H9 (cell line): ENCODE measurements at regions not wholly inside any gene's neighbourhood (a gene's known extent, or its start where the extent isn't known, plus 50 kb on each side); places are given as distances from the start of the nearest gene placed in this dataset.

Experiments used
- DNase-seq: peaks from one replicate; pipeline ENCODE4 v3.0.0-alpha.2; 2017
- H2AFZ ChIP-seq: one replicate; pipeline ENCODE4 v1.6.1; 2013; ENCODE audit warnings: mild to moderate bottlenecking, low read length, control low read depth, moderate library complexity
- H2AK5ac ChIP-seq: 2 replicates; pipeline ENCODE4 v1.6.1; 2013; ENCODE audit warnings: low read length, control low read depth, mixed read lengths; ENCODE audit not compliant: insufficient read length
- H2BK120ac ChIP-seq: one replicate; pipeline ENCODE4 v1.6.1; 2013; ENCODE audit warnings: low read depth, mild to moderate bottlenecking, low read length, control low read depth, inconsistent platforms; ENCODE audit not compliant: poor library complexity, severe bottlenecking
- H2BK12ac ChIP-seq: 2 replicates; pipeline ENCODE4 v1.6.1; 2013; ENCODE audit warnings: low read length, control low read depth, mixed read lengths, low read depth; ENCODE audit not compliant: insufficient read length
- H2BK15ac ChIP-seq: 2 replicates; pipeline ENCODE4 v1.6.1; 2013; ENCODE audit warnings: low read depth, low read length, control low read depth
- H2BK20ac ChIP-seq: one replicate; pipeline ENCODE4 v1.6.1; 2013; ENCODE audit warnings: low read depth, mild to moderate bottlenecking, low read length, control low read depth, inconsistent platforms; ENCODE audit not compliant: poor library complexity, severe bottlenecking
- H2BK5ac ChIP-seq: 2 replicates; pipeline ENCODE4 v1.6.1; 2013; ENCODE audit warnings: low read length, control low read depth, mixed read lengths; ENCODE audit not compliant: insufficient read length
- H3K14ac ChIP-seq: 2 replicates; pipeline ENCODE4 v1.6.1; 2013; ENCODE audit warnings: low read length, control low read depth; ENCODE audit not compliant: insufficient read depth
- H3K18ac ChIP-seq: 2 replicates; pipeline ENCODE4 v1.6.1; 2013; ENCODE audit warnings: low read depth, mild to moderate bottlenecking, mixed read lengths, low read length, control low read depth; ENCODE audit not compliant: insufficient read length
- H3K23ac ChIP-seq: 2 replicates; pipeline ENCODE4 v1.6.1; 2013; ENCODE audit warnings: low read length, control low read depth, mixed read lengths, low read depth; ENCODE audit not compliant: insufficient read length
- H3K23me2 ChIP-seq: 2 replicates; pipeline ENCODE4 v1.6.1; 2013; ENCODE audit warnings: low read depth, mild to moderate bottlenecking, mixed read lengths, low read length, control low read depth; ENCODE audit not compliant: insufficient read length, poor library complexity, severe bottlenecking
- H3K27ac ChIP-seq: 2 replicates; pipeline ENCODE4 v1.5.1; 2013; ENCODE audit warnings: low read length, control low read depth, mixed read lengths, low read depth; ENCODE audit not compliant: insufficient read length
- H3K27me3 ChIP-seq: 2 replicates; pipeline ENCODE4 v1.6.1; 2013; ENCODE audit warnings: low read length, control low read depth, inconsistent platforms; ENCODE audit not compliant: insufficient read depth
- H3K4ac ChIP-seq: 2 replicates; pipeline ENCODE4 v1.6.1; 2013; ENCODE audit warnings: low read depth, mild to moderate bottlenecking, control low read depth, inconsistent platforms, low read length, moderate library complexity
- H3K4me1 ChIP-seq: 2 replicates; pipeline ENCODE4 v1.6.1; 2013; ENCODE audit warnings: low read length, control low read depth, inconsistent platforms; ENCODE audit not compliant: insufficient read depth
- H3K4me2 ChIP-seq: 2 replicates; pipeline ENCODE4 v1.6.1; 2013; ENCODE audit warnings: low read length, control low read depth, mixed read lengths; ENCODE audit not compliant: insufficient read length, insufficient read depth
- H3K56ac ChIP-seq: 2 replicates; pipeline ENCODE4 v1.6.1; 2013; ENCODE audit warnings: low read depth, mild to moderate bottlenecking, mixed read lengths, low read length, control low read depth; ENCODE audit not compliant: insufficient read length
- H3K79me1 ChIP-seq: 2 replicates; pipeline ENCODE4 v1.6.1; 2013; ENCODE audit warnings: low read depth, mild to moderate bottlenecking, moderate library complexity, low read length, control low read depth, inconsistent platforms; ENCODE audit not compliant: insufficient read depth, poor library complexity, severe bottlenecking
- H3K79me2 ChIP-seq: 2 replicates; pipeline ENCODE4 v1.6.1; 2013; ENCODE audit warnings: low read length, control low read depth, inconsistent platforms; ENCODE audit not compliant: insufficient read depth
- H3K9ac ChIP-seq: 2 replicates; pipeline ENCODE4 v1.6.1; 2013; ENCODE audit warnings: low read length, control low read depth, mixed read lengths; ENCODE audit not compliant: insufficient read length; ENCODE audit errors: extremely low read depth
- H3K9me3 ChIP-seq: one replicate; pipeline ENCODE4 v1.6.1; 2013; ENCODE audit warnings: low read depth, low read length, inconsistent platforms; ENCODE audit not compliant: control insufficient read depth
- H3T11ph ChIP-seq: one replicate; pipeline ENCODE4 v1.6.1; 2013; ENCODE audit warnings: mild to moderate bottlenecking, low read length, control low read depth, inconsistent platforms
- H4K20me1 ChIP-seq: one replicate; pipeline ENCODE4 v1.6.1; 2013; ENCODE audit not compliant: control insufficient read depth, insufficient read length, insufficient read depth
- H4K5ac ChIP-seq: 2 replicates; pipeline ENCODE4 v1.6.1; 2013; ENCODE audit warnings: low read depth, mild to moderate bottlenecking, mixed read lengths, low read length, control low read depth; ENCODE audit not compliant: insufficient read length
- H4K8ac ChIP-seq: replicated peaks from 2 replicates; pipeline ENCODE4 v1.6.1; 2013; ENCODE audit warnings: low read length, control low read depth, mixed read lengths, low read depth; ENCODE audit not compliant: insufficient read length
- H4K91ac ChIP-seq: 2 replicates; pipeline ENCODE4 v1.6.1; 2013; ENCODE audit warnings: low read depth, mild to moderate bottlenecking, moderate library complexity, mixed read lengths, low read length, control low read depth; ENCODE audit not compliant: insufficient read length
- H3K27ac Mint-ChIP-seq, 3 experiments: 2 replicates in 2 of 3; 3 replicates in 1 of 3; pipeline ENCODE4 v1.8.0; 2020 to 2021; ENCODE audit warnings: mixed read lengths in 3 of 3, mild to moderate bottlenecking in 1 of 3, moderate library complexity in 1 of 3
- H3K27me3 Mint-ChIP-seq: 2 replicates; pipeline ENCODE4 v1.8.0; 2021; ENCODE audit warnings: low read depth, mild to moderate bottlenecking, moderate library complexity, mixed read lengths
- H3K36me3 Mint-ChIP-seq, 3 experiments: 2 replicates in 2 of 3; 3 replicates in 1 of 3; pipeline ENCODE4 v1.8.0; 2020 to 2021; ENCODE audit warnings: low read depth in 3 of 3, mixed read lengths in 3 of 3; ENCODE audit not compliant: insufficient read depth in 1 of 3
- H3K4me1 Mint-ChIP-seq, 2 experiments: 2 replicates each; pipeline ENCODE4 v1.8.0; 2020; ENCODE audit warnings: mixed read lengths in 2 of 2
- H3K4me3 Mint-ChIP-seq, 2 experiments: 2 replicates in 1 of 2; 3 replicates in 1 of 2; pipeline ENCODE4 v1.8.0; 2020 to 2021; ENCODE audit warnings: mild to moderate bottlenecking in 2 of 2, mixed read lengths in 2 of 2, moderate library complexity in 1 of 2
- H3K9me3 Mint-ChIP-seq, 2 experiments: 2 replicates in 1 of 2; 3 replicates in 1 of 2; pipeline ENCODE4 v1.8.0; 2020; ENCODE audit warnings: mild to moderate bottlenecking in 2 of 2, mixed read lengths in 2 of 2, moderate library complexity in 1 of 2
- WGBS: extraction: QIAGEN DNeasy Blood & Tissue Kit; methylation state at CpG from one replicate; pipeline ENCODE4 v1.1.7; 2013; ENCODE audit warnings: missing lambda C conversion rate, low lambda C conversion rate, mixed read lengths; ENCODE audit not compliant: insufficient read length; ENCODE audit errors: extremely low coverage; 5-methylcytosine and 5-hydroxymethylcytosine counted together
- TF ChIP-seq, protein P1 (sequence below): fragments of 200-600 bp; sonication (generic); conservative IDR thresholded peaks from 3 replicates; pipeline ENCODE4 v1.8.0; 2021; ENCODE audit warnings: antibody characterized with exemption, mild to moderate bottlenecking

- Histone ChIP-seq H2AFZ (no peak overlapping the region), H4K5ac (no peak overlapping the region), H3K56ac (no peak overlapping the region), H3K27me3 (no peaks in the 10 kb centered on the region), H4K91ac (no peak overlapping the region), H3K79me2 (no peaks in the 10 kb centered on the region), H3K18ac (no peak overlapping the region), H3K4me1 (no peaks in the 10 kb centered on the region; the same call in 1 of the 2 replicates), H2BK12ac (no peak overlapping the region), H2BK15ac (no peak overlapping the region), H4K8ac (no peak overlapping the region), H2BK5ac (no peak overlapping the region), H2AK5ac (no peak overlapping the region), H3K4ac (no peak overlapping the region), H3K9me3 (no peaks in the 10 kb centered on the region), H3K14ac (no peak overlapping the region), H3K4me2 (no peak overlapping the region), H2BK120ac (no peak overlapping the region), H4K20me1 (peaks cover 3% of the 10 kb centered on the region), H3T11ph (no peak overlapping the region), H3K27ac (no peak overlapping the region), H2BK20ac (no peak overlapping the region), H3K23me2 (no peaks in the 10 kb centered on the region), H3K9ac (no peak overlapping the region), H3K23ac (no peak overlapping the region), H3K79me1 (no peaks in the 10 kb centered on the region)
- peak; percentile 85 for DNase-seq
- no CpG with 5 or more reads among the region's 13 CpGs for WGBS
- Mint-ChIP-seq H3K27ac (no peak overlapping the region; a peak in 1 of 7 replicates), H3K36me3 (no peaks in the 10 kb centered on the region), H3K27me3 (peaks cover 4% of the 10 kb centered on the region), H3K4me3 (no peak overlapping the region), H3K4me1 (peaks cover 8 to 21% of the 10 kb centered on the region in 2 experiments), H3K9me3 (no peaks in the 10 kb centered on the region; a peak in 1 of 5 replicates)
- TF ChIP-seq, protein P1, sequence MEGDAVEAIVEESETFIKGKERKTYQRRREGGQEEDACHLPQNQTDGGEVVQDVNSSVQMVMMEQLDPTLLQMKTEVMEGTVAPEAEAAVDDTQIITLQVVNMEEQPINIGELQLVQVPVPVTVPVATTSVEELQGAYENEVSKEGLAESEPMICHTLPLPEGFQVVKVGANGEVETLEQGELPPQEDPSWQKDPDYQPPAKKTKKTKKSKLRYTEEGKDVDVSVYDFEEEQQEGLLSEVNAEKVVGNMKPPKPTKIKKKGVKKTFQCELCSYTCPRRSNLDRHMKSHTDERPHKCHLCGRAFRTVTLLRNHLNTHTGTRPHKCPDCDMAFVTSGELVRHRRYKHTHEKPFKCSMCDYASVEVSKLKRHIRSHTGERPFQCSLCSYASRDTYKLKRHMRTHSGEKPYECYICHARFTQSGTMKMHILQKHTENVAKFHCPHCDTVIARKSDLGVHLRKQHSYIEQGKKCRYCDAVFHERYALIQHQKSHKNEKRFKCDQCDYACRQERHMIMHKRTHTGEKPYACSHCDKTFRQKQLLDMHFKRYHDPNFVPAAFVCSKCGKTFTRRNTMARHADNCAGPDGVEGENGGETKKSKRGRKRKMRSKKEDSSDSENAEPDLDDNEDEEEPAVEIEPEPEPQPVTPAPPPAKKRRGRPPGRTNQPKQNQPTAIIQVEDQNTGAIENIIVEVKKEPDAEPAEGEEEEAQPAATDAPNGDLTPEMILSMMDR, result peak; percentile 71
These were observed 126.1 kb downstream of the SEC14L1 start for GRCh38 chr17:77266891-77267341.
